ENCODE measurements at regions not wholly inside any gene's neighbourhood (a gene's known extent, or its start where the extent isn't known, plus 50 kb on each side); places are given as distances from the start of the nearest gene placed in this dataset.
"Not testable (repeated sequence)": the region's sequence is repeated elsewhere in the genome, so short reads cannot be mapped to it uniquely, and the experiment has no call there.

GRCh38 chr21:6034124-6034678 lies 4487.2 kb upstream of the TPTE start:
- TF ChIP-seq, protein P1, sequence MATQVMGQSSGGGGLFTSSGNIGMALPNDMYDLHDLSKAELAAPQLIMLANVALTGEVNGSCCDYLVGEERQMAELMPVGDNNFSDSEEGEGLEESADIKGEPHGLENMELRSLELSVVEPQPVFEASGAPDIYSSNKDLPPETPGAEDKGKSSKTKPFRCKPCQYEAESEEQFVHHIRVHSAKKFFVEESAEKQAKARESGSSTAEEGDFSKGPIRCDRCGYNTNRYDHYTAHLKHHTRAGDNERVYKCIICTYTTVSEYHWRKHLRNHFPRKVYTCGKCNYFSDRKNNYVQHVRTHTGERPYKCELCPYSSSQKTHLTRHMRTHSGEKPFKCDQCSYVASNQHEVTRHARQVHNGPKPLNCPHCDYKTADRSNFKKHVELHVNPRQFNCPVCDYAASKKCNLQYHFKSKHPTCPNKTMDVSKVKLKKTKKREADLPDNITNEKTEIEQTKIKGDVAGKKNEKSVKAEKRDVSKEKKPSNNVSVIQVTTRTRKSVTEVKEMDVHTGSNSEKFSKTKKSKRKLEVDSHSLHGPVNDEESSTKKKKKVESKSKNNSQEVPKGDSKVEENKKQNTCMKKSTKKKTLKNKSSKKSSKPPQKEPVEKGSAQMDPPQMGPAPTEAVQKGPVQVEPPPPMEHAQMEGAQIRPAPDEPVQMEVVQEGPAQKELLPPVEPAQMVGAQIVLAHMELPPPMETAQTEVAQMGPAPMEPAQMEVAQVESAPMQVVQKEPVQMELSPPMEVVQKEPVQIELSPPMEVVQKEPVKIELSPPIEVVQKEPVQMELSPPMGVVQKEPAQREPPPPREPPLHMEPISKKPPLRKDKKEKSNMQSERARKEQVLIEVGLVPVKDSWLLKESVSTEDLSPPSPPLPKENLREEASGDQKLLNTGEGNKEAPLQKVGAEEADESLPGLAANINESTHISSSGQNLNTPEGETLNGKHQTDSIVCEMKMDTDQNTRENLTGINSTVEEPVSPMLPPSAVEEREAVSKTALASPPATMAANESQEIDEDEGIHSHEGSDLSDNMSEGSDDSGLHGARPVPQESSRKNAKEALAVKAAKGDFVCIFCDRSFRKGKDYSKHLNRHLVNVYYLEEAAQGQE (IDR thresholded peaks at IDR 0.05; ENCODE audit: unreplicated experiment), result not testable (repeated sequence)
- not testable (repeated sequence) for TF ChIP-seq CREB1 (CRISPR knock-in tag; IDR thresholded peaks at IDR 0.05; ENCODE audit: low read depth); POLR2AphosphoS5 (IDR thresholded peaks at IDR 0.05; ENCODE audit: low read depth); EZH2 (IDR thresholded peaks at IDR 0.05; ENCODE audit: low read depth, unreplicated experiment); NANOG (IDR thresholded peaks at IDR 0.05; ENCODE audit: borderline replicate concordance); JUNB (IDR thresholded peaks at IDR 0.05; ENCODE audit: unreplicated experiment); ZNF462 (CRISPR knock-in tag; IDR thresholded peaks at IDR 0.05); EZH2phosphoT487 (IDR thresholded peaks at IDR 0.05; ENCODE audit: unreplicated experiment); ZNF114 (CRISPR knock-in tag; IDR thresholded peaks at IDR 0.05); ZNF331 (CRISPR knock-in tag; IDR thresholded peaks at IDR 0.05; ENCODE audit: low read depth)
- TF ChIP-seq, protein P2, sequence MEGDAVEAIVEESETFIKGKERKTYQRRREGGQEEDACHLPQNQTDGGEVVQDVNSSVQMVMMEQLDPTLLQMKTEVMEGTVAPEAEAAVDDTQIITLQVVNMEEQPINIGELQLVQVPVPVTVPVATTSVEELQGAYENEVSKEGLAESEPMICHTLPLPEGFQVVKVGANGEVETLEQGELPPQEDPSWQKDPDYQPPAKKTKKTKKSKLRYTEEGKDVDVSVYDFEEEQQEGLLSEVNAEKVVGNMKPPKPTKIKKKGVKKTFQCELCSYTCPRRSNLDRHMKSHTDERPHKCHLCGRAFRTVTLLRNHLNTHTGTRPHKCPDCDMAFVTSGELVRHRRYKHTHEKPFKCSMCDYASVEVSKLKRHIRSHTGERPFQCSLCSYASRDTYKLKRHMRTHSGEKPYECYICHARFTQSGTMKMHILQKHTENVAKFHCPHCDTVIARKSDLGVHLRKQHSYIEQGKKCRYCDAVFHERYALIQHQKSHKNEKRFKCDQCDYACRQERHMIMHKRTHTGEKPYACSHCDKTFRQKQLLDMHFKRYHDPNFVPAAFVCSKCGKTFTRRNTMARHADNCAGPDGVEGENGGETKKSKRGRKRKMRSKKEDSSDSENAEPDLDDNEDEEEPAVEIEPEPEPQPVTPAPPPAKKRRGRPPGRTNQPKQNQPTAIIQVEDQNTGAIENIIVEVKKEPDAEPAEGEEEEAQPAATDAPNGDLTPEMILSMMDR (conservative IDR thresholded peaks at IDR 0.05; ENCODE audit: low read depth in 2 of 2), result not testable (repeated sequence)
- TF ChIP-seq, protein P3, sequence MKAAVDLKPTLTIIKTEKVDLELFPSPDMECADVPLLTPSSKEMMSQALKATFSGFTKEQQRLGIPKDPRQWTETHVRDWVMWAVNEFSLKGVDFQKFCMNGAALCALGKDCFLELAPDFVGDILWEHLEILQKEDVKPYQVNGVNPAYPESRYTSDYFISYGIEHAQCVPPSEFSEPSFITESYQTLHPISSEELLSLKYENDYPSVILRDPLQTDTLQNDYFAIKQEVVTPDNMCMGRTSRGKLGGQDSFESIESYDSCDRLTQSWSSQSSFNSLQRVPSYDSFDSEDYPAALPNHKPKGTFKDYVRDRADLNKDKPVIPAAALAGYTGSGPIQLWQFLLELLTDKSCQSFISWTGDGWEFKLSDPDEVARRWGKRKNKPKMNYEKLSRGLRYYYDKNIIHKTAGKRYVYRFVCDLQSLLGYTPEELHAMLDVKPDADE (IDR thresholded peaks at IDR 0.05), result not testable (repeated sequence)
